ENCODE measurements at regions not wholly inside any gene's neighbourhood (a gene's known extent, or its start where the extent isn't known, plus 50 kb on each side); places are given as distances from the start of the nearest gene placed in this dataset.

GRCh38 chr2:176687944-176688343 lies 418.7 kb downstream of the MTX2 start:
- no peak for DNase-seq

DNA sequence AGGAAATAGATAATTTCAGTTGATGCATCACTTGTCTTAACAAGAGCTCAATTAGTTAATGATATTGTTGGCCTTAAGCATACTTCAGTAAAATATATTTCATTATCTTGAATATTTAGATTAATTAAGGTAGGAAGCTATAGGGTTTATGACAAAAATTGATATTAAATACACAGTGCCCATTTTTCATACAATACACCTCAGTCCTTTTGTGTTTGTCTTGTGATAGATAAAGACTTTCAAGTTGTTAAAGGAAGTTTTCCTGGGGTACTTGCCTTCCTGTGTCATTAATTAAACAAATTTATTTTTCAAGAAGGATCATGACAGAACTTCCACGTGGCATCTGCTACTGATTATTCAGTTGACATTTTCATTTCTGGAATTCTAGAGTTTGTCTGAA lies 420.5 kb downstream of the MTX2 start:
- DNase-seq: no peak

GRCh38 chr2:176691471-176691870 lies 422.2 kb downstream of the MTX2 start:
- no peak for DNase-seq

DNA sequence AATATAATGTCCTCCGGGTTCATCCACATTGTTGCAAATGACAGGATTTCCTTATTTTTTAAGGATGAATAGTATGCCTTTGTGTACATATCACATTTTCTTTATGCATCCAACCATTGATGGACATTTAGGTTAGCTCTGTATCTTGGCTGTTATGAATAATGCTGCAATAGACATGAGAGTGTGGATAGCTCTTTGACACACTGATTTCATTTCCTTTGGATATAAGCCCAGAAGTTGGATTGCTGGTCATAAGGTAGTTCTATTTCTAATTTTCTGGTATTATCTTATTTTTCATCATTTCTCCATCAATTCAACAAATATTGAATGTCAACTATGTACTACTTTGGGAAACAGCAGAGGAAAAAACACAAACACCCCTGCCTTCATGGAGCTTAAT lies 423.3 kb downstream of the MTX2 start:
- no peak for DNase-seq

- DNase-seq: no peak
Measured at GRCh38 chr2:176699098-176699497, 429.9 kb downstream of the MTX2 start.

GRCh38 chr2:176699644-176700043 lies 430.4 kb downstream of the MTX2 start:
- DNase-seq: no peak

- DNase-seq: no peak
Measured at GRCh38 chr2:176702131-176702530, 432.9 kb downstream of the MTX2 start.

DNA sequence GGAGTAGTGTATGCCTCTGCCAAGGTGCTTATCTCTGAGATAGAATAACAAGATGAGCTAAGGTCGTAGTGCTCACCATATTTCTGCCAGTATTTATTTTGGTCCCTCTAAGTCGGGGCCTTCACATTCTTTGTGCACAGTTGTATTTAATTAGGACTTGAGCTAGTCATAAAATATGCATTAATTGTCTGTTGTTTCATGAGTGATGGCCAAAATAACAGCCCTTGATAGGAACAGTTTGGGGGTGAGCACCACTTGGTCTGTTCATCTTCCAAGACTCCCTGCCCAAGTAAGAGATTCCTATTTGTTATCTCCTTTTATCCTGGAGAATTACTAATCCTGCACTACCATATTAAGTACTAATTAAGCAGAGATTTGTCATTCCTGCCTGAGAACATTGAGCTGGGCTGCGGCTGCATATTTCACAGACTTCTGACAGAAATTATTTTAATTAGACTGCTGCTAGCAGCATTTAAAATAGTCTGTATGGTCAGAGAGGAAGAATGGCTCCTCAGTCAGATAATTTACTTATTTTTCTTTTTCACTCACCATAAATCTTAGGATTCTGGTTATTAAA lies 435.1 kb downstream of the MTX2 start:
- no peak for DNase-seq

GRCh38 chr2:176709149-176709951 lies 440.1 kb downstream of the MTX2 start:
- no peak for DNase-seq

- no peak for DNase-seq
Measured at GRCh38 chr2:176709991-176710390, 440.7 kb downstream of the MTX2 start.

DNA sequence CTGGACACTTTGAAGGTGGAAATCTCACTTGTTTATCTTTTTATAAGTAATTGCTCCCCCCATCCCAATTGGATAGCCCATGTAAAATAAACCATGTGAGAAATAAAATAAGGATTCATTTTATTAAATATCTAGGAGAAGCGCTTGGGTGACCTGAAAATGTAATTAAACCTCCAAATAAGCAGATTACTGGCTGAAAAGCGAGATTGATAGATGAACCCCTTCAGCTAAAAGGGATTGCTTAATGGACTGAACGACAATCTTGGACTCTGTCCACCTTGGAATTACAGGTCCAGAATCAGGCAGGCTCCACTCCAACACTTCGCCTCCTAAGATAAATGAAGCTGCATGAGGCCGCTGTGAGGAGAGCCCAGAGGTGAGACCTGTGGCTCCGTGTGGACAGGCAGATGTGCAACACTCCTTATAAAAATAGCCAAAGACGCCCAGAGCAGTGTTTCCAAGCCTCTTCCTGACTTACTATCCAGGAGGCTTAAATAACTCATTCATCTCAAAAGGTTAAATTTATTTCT lies 441.5 kb downstream of the MTX2 start:
- no peak for DNase-seq

GRCh38 chr2:176725873-176726645 lies 456.8 kb downstream of the MTX2 start:
- no peak for DNase-seq

DNA sequence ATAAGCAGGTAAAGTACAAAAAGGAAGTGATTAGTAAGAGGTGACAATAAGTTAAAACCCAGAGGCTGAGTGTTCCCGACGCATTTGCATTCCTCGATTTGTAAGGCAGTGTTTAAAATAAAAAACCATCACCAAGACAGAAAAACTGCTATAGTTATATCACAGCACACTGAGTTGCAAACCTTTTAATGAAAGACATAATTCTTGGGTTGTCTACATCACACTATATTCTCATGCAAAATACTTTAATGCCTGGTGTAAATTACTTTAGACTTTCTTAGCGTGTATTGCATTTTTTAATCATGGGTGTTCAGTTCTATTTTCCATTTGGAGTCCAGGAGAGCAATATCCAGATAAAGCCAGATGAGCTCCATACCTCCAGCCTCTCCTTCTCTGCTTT lies 458.5 kb downstream of the MTX2 start:
- DNase-seq: no peak

GRCh38 chr2:176729706-176730569 lies 460.7 kb downstream of the MTX2 start:
- DNase-seq: no peak

GRCh38 chr2:176732780-176733179 lies 463.5 kb downstream of the MTX2 start:
- no peak for DNase-seq

GRCh38 chr2:176733698-176734430 lies 464.6 kb downstream of the MTX2 start:
- DNase-seq: no peak

DNA sequence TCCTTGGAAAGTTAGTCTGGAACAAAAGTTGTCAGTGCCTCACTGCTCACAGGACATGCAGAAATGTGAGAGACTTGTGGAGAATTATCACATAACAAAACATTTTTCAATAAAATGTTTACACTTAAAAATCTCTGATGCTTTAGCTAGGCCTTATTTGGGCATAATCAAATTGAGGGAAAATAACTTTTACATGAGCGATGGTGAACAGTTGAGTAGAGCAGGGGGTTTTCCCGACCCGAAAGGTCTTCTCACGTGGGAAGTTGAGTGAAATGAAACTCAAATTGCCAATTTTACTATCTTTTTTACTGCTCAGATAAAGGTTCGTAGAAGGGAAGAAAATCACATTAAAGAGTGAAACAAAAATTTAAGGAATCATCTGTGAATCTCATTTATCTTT lies 465.6 kb downstream of the MTX2 start:
- DNase-seq: no peak

DNA sequence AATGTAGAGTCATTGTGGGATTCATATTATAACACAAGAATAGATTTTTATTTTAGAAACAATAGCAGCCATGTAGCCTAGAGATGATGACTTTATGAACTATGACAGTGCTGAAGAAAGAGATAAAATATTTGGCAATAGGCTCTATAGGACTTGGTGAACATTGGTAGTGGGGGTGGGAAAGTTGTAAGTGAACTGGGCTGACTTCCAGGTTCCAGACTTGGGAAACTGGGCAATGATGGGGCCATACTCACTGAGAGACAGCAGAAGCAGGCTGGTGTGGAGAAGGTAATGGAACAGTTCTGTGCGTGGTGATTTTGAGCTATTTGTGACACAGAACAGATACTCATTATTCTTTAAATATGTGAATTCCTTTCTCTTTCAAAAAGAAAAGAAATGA lies 470.3 kb upstream of the HNRNPA3 start:
- DNase-seq: no peak

GRCh38 chr2:176743671-176744070 lies 468.9 kb upstream of the HNRNPA3 start:
- no peak for DNase-seq

- no peak for DNase-seq
Measured at GRCh38 chr2:176744146-176744545, 468.4 kb upstream of the HNRNPA3 start.

GRCh38 chr2:176745543-176746200 lies 466.9 kb upstream of the HNRNPA3 start:
- no peak for DNase-seq
